Adrenal gland (tissue), 5 donors: ENCODE measurements at regions not wholly inside any gene's neighbourhood (a gene's known extent, or its start where the extent isn't known, plus 50 kb on each side); places are given as distances from the start of the nearest gene placed in this dataset.
"Not testable (repeated sequence)": the region's sequence is repeated elsewhere in the genome, so short reads cannot be mapped to it uniquely, and the experiment has no call there.

Experiments
- POLR2A ChIP-seq, 2 donors: fragments of 450-650 bp; IDR thresholded peaks; one replicate each; pipeline ENCODE4 v1.6.1; 2017; ENCODE audit warnings: antibody characterized with exemption in 2 of 2, mild to moderate bottlenecking in 2 of 2, moderate library complexity in 1 of 2
- TF ChIP-seq, protein P1 (sequence below), 6 experiments: fragments of 450-650 bp in 4 of 6; fragments of 200-600 bp in 2 of 6; sonication (generic) in 1 of 6; IDR thresholded peaks; 1 replicate in 5 of 6; 2 replicates in 1 of 6; pipeline versions ENCODE4 v1.5.1 to v1.8.0; 2016 to 2021; ENCODE audit warnings: antibody characterized with exemption in 6 of 6, mild to moderate bottlenecking in 2 of 6, moderate library complexity in 1 of 6
- donor health status: DM: no; HTN: no; CAD: no.

DNA sequence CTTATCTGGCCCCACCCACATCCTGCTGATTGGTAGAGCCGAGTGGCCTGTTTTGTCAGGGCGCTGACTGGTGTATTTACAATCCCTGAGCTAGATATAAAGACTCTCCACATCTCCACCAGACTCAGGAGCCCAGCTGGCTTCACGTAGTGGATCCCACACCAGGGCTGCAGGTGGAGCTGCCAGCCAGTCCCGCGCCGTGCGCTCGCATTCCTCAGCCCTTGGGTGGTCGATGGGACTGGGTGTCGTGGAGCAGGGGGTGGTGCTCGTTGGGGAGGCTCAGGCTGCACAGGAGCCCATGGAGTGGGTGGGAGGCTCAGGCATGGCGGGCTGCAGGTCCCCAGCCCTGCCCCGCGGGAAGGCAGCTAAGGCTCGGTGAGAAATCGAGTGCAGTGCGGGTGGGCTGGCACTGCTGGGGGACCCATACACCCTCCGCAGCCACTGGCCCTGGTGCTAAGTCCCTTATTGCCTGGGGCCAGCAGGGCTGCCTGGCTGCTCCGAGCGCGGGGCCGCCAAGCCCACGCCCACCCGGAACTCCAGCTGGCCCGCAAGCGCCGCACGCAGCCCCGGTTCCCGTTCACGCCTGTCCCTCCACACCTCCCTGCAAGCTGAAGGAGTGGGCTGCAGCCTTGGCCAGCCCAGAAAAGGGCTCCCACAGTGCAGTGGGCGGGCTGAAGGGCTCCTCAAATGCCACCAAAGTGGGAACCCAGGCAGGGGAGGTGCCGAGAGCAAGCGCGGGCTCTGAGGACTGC lies 97.4 kb upstream of the MALRD1 start:
- TF ChIP-seq, protein P1, sequence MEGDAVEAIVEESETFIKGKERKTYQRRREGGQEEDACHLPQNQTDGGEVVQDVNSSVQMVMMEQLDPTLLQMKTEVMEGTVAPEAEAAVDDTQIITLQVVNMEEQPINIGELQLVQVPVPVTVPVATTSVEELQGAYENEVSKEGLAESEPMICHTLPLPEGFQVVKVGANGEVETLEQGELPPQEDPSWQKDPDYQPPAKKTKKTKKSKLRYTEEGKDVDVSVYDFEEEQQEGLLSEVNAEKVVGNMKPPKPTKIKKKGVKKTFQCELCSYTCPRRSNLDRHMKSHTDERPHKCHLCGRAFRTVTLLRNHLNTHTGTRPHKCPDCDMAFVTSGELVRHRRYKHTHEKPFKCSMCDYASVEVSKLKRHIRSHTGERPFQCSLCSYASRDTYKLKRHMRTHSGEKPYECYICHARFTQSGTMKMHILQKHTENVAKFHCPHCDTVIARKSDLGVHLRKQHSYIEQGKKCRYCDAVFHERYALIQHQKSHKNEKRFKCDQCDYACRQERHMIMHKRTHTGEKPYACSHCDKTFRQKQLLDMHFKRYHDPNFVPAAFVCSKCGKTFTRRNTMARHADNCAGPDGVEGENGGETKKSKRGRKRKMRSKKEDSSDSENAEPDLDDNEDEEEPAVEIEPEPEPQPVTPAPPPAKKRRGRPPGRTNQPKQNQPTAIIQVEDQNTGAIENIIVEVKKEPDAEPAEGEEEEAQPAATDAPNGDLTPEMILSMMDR (IDR thresholded peaks at IDR 0.05) = not testable (repeated sequence)
- TF ChIP-seq POLR2A (IDR thresholded peaks at IDR 0.05) = not testable (repeated sequence)
